Fibroblast of upper back skin (primary cell): ENCODE measurements at regions not wholly inside any gene's neighbourhood (a gene's known extent, or its start where the extent isn't known, plus 50 kb on each side); places are given as distances from the start of the nearest gene placed in this dataset.
"Not testable (repeated sequence)": the region's sequence is repeated elsewhere in the genome, so short reads cannot be mapped to it uniquely, and the experiment has no call there.

Source experiments
- DNase-seq: peaks from one replicate; pipeline ENCODE4 v3.0.0-alpha.2; 2013

- DNase-seq = no peak
Observed at GRCh38 chr13:74266309-74266708, 132.1 kb upstream of the KLF12 start.

DNA sequence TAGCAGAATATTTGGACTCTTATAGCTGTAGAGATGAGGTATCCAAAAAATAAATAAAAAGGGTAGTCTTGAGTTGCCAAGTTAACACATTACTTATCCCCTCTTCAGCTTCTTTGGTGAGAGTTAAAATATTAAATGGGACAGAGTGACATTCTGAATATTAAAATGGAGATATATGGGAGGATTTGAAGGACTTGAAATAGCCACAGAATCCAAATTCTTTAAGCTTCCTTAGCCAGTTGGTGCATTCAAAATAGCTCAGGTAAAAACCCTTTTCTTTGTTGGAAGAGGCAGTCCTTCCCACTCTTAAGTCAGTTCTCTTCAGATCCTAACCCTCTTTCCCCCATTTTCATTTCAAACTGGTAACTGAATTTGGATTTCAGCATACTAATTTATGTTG is 130.1 kb upstream of the KLF12 start:
- DNase-seq = no peak

- not testable (repeated sequence) for DNase-seq
Observed at GRCh38 chr13:74260420-74260819, 126.2 kb upstream of the KLF12 start.

DNA sequence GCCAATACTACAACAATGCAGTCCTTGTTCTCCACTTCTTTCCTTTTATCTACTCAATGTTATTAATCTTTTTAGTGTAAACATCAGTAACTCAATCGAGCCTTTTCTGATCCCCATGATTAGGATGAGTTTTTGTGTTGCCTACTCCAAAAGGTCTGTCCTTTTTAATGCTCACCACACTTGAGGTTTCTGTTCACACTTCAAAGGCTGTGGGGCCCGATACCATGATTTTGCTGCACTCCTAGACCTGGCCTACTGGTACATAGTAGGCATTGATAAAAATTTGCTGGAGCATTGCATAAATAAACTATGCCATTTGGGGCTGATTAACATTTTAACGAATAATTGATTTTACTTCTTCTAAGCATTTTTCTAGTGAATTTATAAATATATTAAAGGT is 125.4 kb upstream of the KLF12 start:
- DNase-seq = no peak

GRCh38 chr13:74258961-74259360 is 124.8 kb upstream of the KLF12 start:
- no peak for DNase-seq

DNA sequence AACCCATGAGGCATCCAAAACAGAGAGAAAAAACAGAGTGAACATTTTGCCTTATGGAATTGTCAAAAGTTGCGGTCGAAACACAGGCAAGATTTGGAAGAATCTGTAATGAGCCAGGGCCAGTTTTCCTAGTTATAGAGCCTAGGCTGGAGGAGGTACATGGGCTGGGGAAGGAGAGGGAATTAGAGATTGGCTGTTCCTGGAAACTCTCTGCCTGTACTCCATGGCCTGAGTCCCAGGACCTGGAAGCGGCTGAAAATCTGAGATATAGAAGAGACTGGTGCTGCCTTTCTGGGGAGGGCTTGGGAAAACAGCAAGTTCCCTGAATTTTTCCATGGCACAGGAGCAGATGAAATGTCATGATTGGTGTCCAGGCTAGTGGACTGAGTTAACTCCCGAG is 122.8 kb upstream of the KLF12 start:
- no peak for DNase-seq

DNA sequence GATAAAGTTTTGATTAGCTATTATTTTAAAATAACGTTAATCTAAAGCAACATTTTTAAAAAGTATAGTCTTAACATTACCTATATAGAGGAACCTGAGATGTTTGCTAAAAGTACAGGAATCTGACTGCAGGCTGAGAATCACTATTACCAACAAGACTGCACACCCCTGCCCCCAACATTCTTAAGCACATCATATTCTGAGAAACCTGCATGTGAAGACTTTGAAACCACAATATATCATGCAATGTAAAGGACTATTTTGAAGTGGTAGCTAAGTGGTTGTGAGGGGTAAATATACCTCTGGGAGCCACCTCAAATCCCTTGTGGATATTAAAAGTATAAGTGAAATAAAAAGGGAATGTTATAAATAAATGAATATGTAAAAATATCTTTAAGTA is 119.0 kb upstream of the KLF12 start:
- peak; percentile 31 for DNase-seq

DNA sequence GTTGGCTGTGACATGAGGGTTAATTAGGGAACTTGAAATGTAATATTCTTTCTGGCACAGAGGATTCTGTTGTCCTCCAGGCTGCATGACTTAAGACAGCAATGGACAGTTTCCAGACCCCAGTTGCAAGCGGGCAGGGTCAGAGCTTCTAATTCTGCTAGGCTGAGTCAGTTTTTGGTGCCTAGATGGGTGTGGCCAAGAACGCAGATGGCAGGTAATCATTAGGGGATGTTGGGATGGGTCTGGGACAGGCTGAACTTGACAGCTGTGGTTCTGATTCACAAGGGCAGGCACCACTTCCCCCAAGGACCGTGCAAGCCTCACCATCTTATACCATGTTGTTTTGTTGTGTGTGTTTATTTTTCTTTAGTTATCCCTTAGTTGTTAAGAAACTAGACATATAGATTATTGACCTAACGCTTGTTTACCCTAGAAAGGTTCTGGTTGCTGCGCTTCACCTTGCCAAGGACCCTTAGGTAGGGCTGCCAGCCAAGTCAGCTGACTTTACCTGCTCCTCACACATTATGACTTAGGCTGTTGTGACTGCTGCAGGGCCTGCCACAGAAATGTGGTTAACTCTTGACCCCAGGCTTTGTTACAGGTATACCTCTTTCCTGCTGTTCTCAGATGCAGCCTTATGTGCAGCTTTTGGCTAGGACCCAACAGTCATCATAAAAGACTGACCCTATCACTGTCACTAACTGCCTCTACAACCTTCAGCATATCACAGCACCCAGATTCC is 117.7 kb upstream of the KLF12 start:
- no peak for DNase-seq

- DNase-seq = peak; percentile 62
Observed at GRCh38 chr13:74250738-74251190, 116.6 kb upstream of the KLF12 start.

- no peak for DNase-seq
Observed at GRCh38 chr13:74248477-74248876, 114.3 kb upstream of the KLF12 start.

DNA sequence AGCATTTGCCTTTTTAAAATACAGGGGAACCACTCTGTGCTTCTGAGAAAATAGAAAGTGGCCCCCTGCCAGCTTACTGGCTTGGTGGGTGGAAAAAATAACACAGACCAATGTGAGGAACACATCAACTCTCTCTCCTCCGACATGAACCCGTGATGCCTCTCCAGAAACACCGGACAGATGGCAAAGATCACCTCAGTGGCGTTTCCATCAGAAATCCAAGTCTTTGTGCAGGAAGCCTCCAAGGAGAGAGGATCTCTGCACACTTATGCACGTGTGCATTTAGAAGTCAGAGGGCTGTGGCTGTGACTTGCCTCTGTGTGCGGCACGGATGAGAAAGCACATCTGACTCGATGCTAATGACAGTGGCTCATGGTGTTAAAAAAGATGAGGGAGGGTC is 112.3 kb upstream of the KLF12 start:
- DNase-seq = peak; percentile 36

GRCh38 chr13:74243637-74244526 is 109.7 kb upstream of the KLF12 start:
- DNase-seq = peak; percentile 59

DNA sequence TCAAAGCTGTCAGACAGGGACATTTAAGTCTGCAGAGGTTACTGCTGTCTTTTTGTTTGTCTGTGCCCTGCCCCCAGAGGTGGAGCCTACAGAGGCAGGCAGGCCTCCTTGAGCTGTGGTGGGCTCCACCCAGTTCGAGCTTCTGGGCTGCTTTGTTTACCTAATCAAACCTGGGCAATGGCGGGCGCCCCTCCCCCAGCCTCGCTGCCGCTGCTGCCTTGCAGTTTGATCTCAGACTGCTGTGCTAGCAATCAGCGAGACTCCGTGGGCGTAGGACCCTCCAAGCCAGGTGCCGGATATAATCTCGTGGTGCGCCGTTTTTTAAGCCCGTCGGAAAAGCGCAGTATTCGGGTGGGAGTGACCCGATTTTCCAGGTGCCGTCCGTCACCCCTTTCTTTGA is 107.1 kb upstream of the KLF12 start:
- not testable (repeated sequence) for DNase-seq

GRCh38 chr13:74230984-74231501 is 96.8 kb upstream of the KLF12 start:
- no peak for DNase-seq

GRCh38 chr13:74229242-74229641 is 95.0 kb upstream of the KLF12 start:
- DNase-seq = no peak

- no peak for DNase-seq
Observed at GRCh38 chr13:74227476-74228158, 93.4 kb upstream of the KLF12 start.

- peak; percentile 79 for DNase-seq
Observed at GRCh38 chr13:74226791-74227475, 92.7 kb upstream of the KLF12 start.

- DNase-seq = no peak
Observed at GRCh38 chr13:74221752-74222151, 87.5 kb upstream of the KLF12 start.

- DNase-seq = peak; percentile 63
Observed at GRCh38 chr13:74219566-74219965, 85.4 kb upstream of the KLF12 start.

DNA sequence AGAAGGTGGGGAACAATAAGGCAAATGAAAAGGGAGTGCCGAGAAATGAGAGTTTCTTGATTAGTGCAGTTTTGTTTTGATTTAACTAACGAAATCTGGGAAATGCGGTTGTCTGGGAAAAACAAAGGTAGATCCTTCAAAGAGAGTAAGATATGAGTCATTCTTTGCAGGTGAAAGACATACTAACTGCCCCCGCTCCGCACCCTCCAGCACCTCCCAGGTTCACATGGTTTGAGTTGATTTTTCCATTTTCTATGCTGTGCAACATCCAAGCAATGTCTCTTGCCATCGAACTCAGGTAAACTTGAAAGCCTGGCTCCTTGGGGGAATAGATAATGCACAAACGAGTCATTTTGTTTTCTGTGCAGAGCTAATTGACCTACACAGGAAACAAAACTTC is 84.1 kb upstream of the KLF12 start:
- DNase-seq = no peak

- DNase-seq = peak; percentile 98
Observed at GRCh38 chr13:74217811-74218210, 83.6 kb upstream of the KLF12 start.

DNA sequence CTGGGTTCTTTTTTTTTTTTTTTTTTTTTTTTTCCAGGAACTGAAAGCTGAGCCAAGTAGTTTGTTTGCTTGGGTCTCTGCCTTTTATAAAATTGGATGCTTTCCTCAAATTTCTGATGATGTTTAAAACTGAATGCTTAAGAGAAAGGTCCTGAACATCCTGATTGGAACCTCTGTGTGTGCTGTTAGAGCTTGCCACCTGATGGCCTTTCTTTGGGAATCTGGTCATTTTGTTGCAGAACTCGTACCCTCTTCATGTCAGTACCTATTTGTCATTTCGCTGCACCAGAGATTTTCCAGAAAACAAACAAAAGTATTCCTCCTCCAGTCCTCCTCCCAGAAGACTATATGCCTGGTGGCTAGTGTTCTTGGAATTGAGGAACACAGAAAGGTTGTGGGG is 81.2 kb upstream of the KLF12 start:
- DNase-seq = no peak

DNA sequence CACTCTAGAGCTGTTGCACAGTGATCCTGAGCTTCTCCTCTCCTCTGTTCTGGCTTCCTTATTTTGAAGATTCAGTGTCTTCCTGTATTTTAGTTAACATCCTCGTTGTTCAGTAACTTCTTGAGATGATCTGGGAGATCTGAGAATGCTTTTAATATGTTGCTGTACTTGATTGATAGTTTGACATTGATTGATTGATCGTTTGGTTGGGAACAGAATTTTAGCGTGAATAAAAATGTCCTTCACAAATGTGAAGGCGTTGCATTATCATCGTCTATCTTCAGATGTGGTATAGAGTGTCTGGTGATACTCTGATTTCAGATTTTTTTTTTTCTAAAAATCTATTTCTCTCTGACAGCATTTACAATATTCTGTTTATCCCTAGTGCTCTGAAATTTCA is 80.1 kb upstream of the KLF12 start:
- DNase-seq = no peak
